GM10266 (cell line): ENCODE measurements at regions not wholly inside any gene's neighbourhood (a gene's known extent, or its start where the extent isn't known, plus 50 kb on each side); places are given as distances from the start of the nearest gene placed in this dataset.
"Not testable (repeated sequence)": the region's sequence is repeated elsewhere in the genome, so short reads cannot be mapped to it uniquely, and the experiment has no call there.

Experiments
- DNase-seq: peaks from one replicate; pipeline ENCODE4 v3.0.0; 2012; ENCODE audit errors: extremely low spot score
- CTCF ChIP-seq: IDR thresholded peaks from 2 replicates; pipeline ENCODE4 v1.5.1; 2012; ENCODE audit warnings: mild to moderate bottlenecking, low read depth; ENCODE audit not compliant: control insufficient read depth, insufficient read depth; ENCODE audit errors: missing control alignments

DNA sequence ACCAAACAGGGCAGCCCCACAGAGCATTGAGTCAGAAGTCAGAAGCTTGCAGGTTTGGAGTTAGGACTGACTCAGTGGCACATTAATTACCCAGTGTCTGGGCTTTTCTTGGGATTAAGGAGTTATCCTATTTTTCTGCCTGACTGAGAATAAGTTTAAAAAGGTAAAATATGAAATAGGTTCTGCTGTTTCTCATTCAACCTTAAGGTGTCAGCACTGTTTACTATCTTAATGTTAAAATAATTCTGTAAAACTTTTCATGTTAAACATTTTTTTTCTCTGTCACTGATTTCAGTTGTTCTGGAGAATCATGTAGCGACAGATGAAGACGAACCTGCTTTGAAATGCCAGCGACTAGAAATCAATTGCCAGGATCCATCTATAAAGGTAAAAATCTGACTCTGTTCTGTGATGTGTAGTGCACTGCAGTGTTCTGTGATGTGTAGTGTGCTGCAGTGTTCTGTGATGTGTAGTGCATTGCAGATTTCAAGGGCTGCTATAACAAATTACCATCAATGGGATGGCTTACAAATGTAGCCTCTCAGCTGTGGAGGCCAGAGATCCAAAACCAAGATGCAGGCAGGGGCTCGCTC is 128.0 kb downstream of the LAT start:
- TF ChIP-seq CTCF: no peak
- DNase-seq: no peak

DNA sequence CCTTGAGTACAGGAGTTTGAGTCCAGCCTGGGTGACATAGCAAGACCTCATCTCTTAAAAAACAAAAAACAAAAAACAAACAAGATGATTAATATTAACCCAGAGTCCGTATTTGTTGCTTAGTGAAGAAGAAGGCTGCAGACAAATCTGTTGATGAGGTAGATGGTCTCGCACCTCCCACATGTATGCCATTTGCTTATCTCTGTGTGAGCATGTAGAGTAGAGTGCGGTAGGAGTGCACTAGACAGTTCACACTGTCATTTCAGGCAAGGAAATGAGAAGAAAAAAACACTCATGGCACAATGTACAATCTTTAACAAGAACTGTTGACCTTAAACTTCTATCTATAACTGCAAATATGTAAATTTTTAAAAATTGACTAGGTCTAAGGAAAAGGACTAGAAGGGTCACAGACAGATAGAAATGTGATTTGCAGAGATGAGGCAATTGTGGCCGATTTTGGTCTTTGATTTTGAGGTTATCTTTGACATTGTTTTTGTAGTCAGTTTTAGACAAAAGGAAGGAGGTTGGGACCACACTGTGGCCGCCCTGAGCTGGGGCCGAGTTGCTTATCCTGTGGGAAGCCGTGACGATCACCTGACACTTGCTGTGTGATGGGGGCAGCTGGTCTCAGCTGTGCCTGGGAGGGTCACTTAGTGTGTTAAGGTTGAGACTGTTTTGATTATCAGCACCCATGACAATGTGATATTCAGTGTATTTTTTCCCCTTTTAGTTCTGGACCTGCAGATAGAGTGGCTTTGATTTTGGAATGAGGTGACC is 127.2 kb downstream of the LAT start:
- DNase-seq: not testable (repeated sequence)

DNA sequence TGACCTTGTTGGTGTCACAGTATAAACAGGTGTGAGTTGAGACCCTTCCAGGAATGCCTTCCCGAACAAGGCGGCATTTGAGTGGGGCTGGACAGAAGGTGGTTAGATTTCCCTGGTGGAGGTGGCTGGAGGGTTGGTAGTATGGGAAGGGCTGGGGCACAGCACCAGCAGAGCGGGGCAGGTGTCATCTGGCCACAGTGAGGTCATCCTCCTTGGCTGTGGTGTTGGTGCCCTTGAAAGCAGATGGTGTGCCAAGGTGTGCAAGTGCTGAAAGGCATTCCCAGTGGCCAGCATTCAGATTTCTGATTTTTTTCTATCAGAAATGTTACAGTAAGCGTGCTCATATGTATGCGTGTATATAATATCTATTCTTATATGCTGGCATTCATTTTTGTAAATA is 126.6 kb downstream of the LAT start:
- no peak for TF ChIP-seq CTCF

DNA sequence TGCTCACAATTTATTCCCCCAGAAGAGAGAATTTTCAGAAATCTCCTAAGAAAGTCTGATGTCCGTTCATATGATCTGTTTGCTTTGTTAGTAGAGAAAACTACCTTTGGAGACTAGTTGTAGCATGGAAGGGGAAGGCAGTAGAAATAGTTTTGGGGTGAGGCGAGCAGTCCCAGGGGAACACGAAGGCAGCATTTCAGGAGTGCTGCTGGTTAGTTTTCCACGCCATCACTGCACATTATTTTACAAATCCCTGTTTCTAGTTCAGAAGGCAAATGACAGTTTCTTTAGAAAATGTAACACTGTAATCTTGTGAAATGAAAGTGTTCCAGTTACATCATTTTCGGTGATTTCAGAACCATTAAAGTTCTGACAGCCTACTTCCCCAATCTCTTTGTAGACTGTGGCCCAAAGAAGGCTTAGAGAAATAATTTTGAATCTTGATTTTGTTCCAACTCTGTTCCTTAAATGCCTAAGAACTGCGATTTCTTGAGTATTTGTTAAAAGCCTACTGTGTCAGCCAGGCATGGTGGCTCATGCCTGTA is 123.8 kb downstream of the LAT start:
- DNase-seq: not testable (repeated sequence)

More for the DNA sequence above, 126.6 kb downstream of the LAT start:
- DNase-seq: no peak

DNA sequence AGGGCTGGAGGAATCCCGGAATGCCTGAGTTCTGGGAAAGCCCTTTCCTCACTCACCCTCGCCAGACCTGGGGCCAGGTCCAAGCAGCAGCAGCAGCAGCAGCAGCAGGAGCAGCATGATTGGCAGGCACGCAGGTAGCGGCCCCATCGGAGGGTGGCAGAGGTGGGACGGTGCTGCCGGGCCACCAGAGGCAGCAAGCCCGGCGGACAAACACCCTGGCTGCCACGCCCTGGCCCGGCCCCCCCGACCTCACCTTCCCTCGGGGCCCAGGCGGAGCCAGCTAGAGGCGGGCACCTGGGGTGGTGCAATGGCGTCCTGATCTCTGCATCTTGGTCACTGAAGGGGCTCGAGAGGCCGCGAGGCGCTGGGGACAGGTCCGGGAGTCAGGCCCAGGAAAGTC is 122.4 kb downstream of the LAT start:
- TF ChIP-seq CTCF: no peak
- DNase-seq: no peak

DNA sequence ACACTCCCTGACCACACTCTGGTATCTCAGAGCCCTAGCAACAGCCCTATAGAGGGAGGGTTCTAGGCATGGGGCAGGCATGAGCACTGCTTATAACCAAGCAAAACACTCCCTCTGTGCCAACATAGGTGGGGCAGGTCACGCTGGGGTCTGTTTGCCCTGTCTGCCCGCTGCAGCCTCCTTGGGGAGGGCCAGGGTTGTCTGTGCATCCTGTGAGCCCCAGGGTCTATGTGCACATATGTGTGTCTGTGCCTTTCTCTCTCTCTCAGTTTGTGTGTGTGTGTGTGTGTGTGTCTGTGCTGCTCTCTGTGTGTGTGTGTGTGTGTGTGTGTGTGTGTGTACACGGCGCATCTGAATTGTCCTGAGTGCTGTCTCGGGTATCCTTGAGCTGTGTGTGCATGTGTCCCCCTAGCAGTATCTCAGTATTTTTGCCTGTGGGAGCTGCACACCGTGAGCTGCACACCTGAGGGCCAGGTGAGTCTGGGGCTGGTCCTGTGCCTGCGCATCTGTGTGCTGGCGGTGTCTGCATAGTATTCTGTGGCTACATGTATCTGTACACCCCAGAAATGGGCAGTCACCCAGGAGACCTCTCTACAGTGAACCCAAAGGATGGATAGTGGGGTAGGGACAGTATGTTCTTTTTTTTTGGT is 121.5 kb downstream of the LAT start:
- not testable (repeated sequence) for DNase-seq

GRCh38 chr16:29104600-29104999 is 119.7 kb downstream of the LAT start:
- DNase-seq: not testable (repeated sequence)

GRCh38 chr16:29097965-29098364 is 113.1 kb downstream of the LAT start:
- not testable (repeated sequence) for DNase-seq

DNA sequence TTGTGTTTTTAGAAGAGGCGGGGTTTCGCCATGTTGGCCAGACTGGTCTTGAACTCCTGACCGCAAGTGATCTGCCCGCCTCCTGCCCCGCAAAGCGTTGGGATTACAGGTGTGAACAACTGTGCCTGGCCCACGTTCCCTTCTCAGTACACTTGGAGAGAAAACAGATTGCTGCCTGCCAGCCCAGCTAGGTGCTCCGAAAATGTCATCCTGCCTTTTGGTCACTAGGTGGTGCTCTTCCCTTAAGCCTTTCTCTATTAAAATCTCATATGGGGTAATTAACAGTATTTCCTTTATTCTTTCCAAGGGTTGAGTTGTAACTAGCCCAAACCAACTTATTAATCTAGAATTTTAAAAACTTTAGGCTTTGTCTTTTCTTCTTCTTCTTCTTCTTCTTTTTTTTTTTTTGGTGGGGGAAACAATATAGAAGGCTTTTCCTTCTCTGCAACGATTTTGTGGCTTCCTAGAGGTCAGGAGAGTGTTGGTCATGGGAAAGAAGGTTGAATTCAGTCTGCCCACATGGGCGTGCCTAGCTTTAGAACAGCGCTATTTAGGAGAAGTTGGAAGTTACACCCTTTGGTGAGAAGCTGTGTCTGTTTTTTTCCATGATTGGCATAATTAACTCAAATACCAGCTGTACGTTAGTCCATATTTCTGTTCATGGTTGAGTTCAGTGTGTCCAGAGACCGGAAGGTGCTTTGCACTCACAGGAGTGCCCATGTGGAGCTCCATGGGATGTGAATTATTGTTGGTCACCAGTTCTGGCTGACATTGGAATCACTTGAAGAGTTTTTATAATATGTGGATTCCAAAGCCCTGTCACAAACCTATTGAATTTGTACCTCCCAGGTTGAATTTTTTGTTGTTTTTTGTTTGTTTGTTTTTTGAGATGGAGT is 110.1 kb downstream of the LAT start:
- DNase-seq: not testable (repeated sequence)

DNA sequence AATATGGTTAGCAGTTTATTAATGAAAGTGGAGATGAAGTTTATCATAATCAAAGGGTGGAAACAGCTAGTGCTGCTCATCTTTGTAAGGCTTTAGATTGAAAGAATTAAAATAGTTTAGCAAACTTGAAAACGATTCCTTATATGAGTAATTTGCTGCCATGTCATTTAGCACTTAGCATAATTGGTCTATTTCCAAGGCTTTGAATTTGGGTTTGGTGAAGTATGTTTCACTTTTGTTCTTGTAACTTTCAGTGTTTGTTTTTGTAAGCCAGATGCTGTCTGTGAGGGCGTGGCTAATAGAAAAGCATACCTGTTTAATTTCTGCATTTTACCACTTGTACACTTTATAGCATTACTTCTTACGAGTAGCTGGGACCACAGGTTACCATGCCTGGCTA is 109.5 kb downstream of the LAT start:
- not testable (repeated sequence) for DNase-seq

- DNase-seq: not testable (repeated sequence)
Observed at GRCh38 chr16:29089679-29090078, 104.8 kb downstream of the LAT start.

DNA sequence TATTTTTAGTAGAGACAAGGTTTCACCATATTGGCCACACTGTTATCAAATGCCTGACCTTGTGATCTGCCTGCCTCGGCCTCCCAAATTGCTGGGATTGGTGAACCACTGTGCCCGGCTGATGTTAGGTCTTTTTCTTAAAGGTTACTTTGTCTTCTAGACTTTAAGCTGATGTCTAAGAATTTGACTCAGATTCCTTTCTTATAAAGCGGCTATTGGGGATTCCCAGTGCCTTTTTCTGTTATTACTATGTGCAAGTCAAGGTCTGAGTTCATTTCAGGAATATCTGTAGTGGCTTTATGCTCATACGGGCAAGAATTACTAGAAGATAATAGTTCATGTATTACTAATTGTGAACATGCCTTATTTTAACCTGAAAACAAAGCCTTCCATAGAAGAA is 102.8 kb downstream of the LAT start:
- DNase-seq: not testable (repeated sequence)

DNA sequence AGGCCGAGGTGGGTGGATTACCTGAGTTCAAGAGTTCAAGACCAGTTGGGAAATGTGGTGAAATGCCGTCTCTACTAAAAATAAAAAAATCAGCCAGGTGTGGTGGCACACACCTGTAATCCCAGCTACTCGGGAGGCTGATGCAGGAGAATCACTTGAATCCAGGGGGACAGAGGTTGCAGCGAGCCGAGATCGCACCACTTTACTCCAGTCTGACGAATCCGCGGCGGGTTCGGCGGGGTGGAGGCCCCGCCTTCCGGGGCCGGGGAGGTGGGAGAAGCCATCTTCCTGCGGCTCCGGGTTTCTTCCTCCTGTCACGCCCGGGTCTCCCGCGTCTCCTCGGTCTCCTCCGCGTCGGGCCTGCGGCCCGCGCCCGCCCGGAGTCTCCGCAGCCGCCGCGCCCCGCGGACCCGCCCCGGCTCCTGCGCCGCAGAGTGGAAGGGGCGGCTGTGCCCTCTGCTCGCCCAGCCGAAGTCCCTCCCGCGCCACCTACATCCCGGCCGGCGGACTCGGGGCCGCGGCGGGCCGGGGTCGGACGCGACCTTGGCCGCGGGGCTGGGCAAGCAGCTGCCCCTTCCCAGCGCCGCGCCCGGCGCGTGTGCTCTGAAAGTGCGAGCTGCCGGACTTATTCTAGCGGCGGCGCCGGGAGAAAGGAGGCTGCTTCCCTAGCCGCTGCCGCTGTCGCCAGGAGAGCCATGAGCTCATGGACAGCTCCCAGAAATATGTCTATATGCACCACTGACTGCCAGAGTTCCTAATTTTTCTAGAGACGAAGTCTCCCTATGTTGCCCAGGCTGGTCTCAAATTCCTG is 97.2 kb downstream of the LAT start:
- not testable (repeated sequence) for DNase-seq

DNA sequence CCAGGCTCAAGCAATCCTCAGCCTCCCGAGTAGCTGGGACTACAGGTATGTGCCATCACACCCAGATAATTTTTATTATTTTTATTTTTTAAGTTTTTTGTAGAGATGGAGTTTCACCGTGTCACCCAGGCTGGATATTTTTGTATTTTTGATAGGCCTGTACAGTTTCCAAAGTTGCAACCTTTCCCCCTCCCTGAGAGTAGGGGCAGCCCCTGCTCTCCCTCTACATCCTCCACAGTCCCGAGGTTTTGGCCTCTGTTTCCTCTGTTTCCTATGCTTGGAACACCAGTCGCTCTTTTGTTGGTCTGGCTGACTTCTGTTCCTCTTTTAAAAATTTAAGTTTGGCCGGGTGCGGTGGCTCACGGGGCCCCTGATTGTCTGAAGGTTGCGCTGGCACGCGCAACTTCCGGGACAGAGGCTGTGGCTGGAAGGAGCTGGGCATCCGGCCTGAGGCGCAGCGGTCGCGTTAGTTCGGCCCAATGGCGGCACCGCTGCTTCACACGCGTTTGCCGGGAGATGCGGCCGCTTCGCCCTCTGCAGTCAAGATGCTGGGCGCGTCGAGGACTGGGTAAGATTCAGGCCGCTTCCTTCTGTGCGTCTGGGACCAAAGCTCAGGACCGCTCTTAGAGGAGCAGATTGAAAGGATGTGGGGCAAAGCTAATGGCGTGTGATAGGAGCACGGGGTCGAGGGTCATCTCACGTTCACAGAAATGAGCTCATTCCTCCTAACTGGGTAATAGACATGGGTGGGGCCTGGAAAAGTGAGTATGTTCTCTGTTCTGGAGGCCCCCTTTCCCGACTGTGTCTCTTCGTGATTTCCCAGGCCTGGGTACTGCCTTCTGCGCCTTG is 89.9 kb downstream of the LAT start:
- peak; percentile 26 for DNase-seq

GRCh38 chr16:29062235-29062634 is 77.4 kb downstream of the LAT start:
- DNase-seq: not testable (repeated sequence)
